ENCODE measurements at regions not wholly inside any gene's neighbourhood (a gene's known extent, or its start where the extent isn't known, plus 50 kb on each side); places are given as distances from the start of the nearest gene placed in this dataset.
A peak's percentile ranks its signal among the peaks of the same experiment; 100 is the strongest.

DNA sequence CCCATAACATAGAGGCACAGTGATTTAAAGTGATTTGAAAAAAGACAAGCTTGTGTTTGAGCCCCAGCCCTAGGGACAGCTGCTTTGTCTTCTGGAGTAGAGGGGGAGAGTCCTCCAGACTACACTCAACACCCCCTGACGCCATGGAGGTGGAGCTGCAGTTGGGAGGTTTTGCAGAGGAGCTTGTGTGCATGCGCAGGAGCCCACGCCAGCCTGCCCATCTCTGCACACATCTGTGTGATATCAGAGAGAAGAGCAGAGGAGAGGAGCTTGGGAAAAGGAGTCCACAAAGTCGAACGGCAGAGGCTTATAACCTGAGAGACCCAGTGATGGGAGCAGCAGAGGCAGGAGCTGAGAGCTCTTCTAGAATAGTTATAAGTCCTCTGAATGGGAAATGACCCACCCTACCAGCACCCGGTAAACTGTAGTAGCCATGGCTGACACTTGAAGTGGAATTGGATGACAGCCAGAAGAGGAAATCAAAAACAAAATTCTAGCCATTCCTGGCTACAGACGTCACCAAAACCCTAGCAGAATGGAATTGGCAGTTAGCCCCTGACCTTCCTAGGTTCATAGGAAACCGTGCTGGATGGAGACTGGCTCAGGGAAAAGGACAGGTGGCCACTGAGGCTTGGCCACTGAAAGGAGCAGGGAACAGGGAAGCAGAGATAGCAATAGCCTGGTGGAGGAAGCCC lies 185.1 kb upstream of the VASH1 start:
- Histone ChIP-seq H3K27me3 (ENCODE audit: control insufficient read depth in 2 of 2, insufficient read depth in 2 of 2, low read length in 2 of 2) (no peaks in the 10 kb centered on the region), H3K4me3 (replicated peaks in 1 of 3; ENCODE audit: insufficient read depth in 1 of 3, low read depth in 1 of 3, low read length in 3 of 3) (no peak overlapping the region), H3K9ac (replicated peaks; ENCODE audit: extremely low read depth, insufficient read depth, low read length) (no peak overlapping the region), H3K79me2 (ENCODE audit: control insufficient read depth, insufficient read depth, low read length) (no peaks in the 10 kb centered on the region), H3K4me2 (ENCODE audit: insufficient read depth, low read length) (no peak overlapping the region), H3K9me3 (replicated peaks; ENCODE audit: control insufficient read depth, insufficient read depth, low read length) (no peaks in the 10 kb centered on the region), H3K36me3 (ENCODE audit: control insufficient read depth in 2 of 2, extremely low read depth in 1 of 2, insufficient read depth in 2 of 2, low read length in 2 of 2) (no peaks in the 10 kb centered on the region), H3K4me1 (ENCODE audit: control insufficient read depth, extremely low read depth, insufficient read depth, low read length) (peaks cover 2% of the 10 kb centered on the region), H4K20me1 (replicated peaks; ENCODE audit: control insufficient read depth, extremely low read depth, insufficient read depth, low read length) (no peaks in the 10 kb centered on the region), H3K9me1 (replicated peaks; ENCODE audit: control insufficient read depth, extremely low read depth, insufficient read depth, low read length) (no peaks in the 10 kb centered on the region), H2AFZ (ENCODE audit: low read depth, low read length) (no peak overlapping the region), H3K27ac (ENCODE audit: insufficient read depth, low read depth, low read length) (no peak overlapping the region)
- DNase-seq (ENCODE audit: low read depth, low spot score), result peak; percentile 72
- dilution Hi-C loops (cut with MboI; ENCODE audit: extremely low pct_ligation_motif_present, low sequenced_read_pairs) (no loop called here), intact Hi-C loops (cut with micrococcal nuclease) (loop anchor here (1.0 kb wide), 1 partner anchor 8 kb away; no protein-coding TSS in a partner anchor)
- FAIRE-seq, result no peak
- ChIA-PET POLR2A (no interaction called here), CTCF (interaction anchor here (0.8 to 1.2 kb wide), 3 partner anchors 8 to 70 kb away, joined by 3 read pairs; no protein-coding TSS in a partner anchor)
- no TSS peak for BruUV-seq (replicated peaks)
- TF ChIP-seq POLR2AphosphoS5 (IDR thresholded peaks at IDR 0.05; ENCODE audit: insufficient read depth, low read depth, low read length) (no peak), EZH2 (IDR thresholded peaks at IDR 0.05; ENCODE audit: borderline replicate concordance, low read depth, low read length, severe bottlenecking) (no peak), FOS (IDR thresholded peaks at IDR 0.05; ENCODE audit: borderline replicate concordance, insufficient read depth, low read length) (no peak), GATA2 (IDR thresholded peaks at IDR 0.05; ENCODE audit: insufficient read depth, insufficient read length, low read depth, low read length) (no peak), POLR2A (IDR thresholded peaks at IDR 0.05; ENCODE audit: low read depth, low read length) (no peak)
- TF ChIP-seq, protein P1, sequence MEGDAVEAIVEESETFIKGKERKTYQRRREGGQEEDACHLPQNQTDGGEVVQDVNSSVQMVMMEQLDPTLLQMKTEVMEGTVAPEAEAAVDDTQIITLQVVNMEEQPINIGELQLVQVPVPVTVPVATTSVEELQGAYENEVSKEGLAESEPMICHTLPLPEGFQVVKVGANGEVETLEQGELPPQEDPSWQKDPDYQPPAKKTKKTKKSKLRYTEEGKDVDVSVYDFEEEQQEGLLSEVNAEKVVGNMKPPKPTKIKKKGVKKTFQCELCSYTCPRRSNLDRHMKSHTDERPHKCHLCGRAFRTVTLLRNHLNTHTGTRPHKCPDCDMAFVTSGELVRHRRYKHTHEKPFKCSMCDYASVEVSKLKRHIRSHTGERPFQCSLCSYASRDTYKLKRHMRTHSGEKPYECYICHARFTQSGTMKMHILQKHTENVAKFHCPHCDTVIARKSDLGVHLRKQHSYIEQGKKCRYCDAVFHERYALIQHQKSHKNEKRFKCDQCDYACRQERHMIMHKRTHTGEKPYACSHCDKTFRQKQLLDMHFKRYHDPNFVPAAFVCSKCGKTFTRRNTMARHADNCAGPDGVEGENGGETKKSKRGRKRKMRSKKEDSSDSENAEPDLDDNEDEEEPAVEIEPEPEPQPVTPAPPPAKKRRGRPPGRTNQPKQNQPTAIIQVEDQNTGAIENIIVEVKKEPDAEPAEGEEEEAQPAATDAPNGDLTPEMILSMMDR (IDR thresholded peaks at IDR 0.05; ENCODE audit: extremely low read depth in 1 of 2, insufficient read depth in 1 of 2, low read depth in 1 of 2, low read length in 2 of 2), result no peak
- TF ChIP-seq, protein P2, sequence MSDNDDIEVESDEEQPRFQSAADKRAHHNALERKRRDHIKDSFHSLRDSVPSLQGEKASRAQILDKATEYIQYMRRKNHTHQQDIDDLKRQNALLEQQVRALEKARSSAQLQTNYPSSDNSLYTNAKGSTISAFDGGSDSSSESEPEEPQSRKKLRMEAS (IDR thresholded peaks at IDR 0.05; ENCODE audit: insufficient read depth, insufficient read length), result no peak
